ENCODE measurements at regions not wholly inside any gene's neighbourhood (a gene's known extent, or its start where the extent isn't known, plus 50 kb on each side); places are given as distances from the start of the nearest gene placed in this dataset.

- H3K9me3 ChIP-seq (ENCODE audit: control insufficient read depth, insufficient read depth, low read length) = peaks cover 2% of the 10 kb centered on the region; the same call in 1 of the 2 replicates
- H3K4ac ChIP-seq (ENCODE audit: low read depth, low read length) = no peak overlapping the region
- no peak overlapping the region for H4K8ac ChIP-seq (ENCODE audit: low read depth in 2 of 2, low read length in 2 of 2)
- no peak overlapping the region for H4K91ac ChIP-seq (ENCODE audit: insufficient read depth, low read depth, low read length)
- H3K18ac ChIP-seq (ENCODE audit: low read depth, low read length) = no peak overlapping the region
- no peak overlapping the region for H2BK15ac ChIP-seq (ENCODE audit: low read depth, low read length)
- WGBS, 2 experiments (ENCODE audit: extremely low coverage in 2 of 2, insufficient read length in 1 of 2) = 20% methylated on average over 1 of the region's 1 CpG; no CpG with 5 or more reads in 1 of the 2 experiments
- in situ Hi-C loops (cut with MboI; ENCODE audit: low sequenced_read_pairs) = no loop called here
- H3K79me1 ChIP-seq (ENCODE audit: low read depth in 1 of 2, low read length in 2 of 2) = no peaks in the 10 kb centered on the region
- no peak overlapping the region for H2AFZ ChIP-seq (replicated peaks; ENCODE audit: low read length, poor library complexity)
- H3K4me2 ChIP-seq (ENCODE audit: low read depth, low read length) = no peak overlapping the region
- H2AK9ac ChIP-seq (replicated peaks; ENCODE audit: low read depth, low read length, poor library complexity) = no peak overlapping the region
- no peak overlapping the region for H3K14ac ChIP-seq (replicated peaks; ENCODE audit: low read depth, low read length)
- CTCF ChIA-PET = no interaction called here
- intact Hi-C loops (cut with micrococcal nuclease) = no loop called here
- dilution Hi-C loops (cut with HindIII; ENCODE audit: low sequenced_read_pairs, unreplicated experiment) = no loop called here
- no peaks in the 10 kb centered on the region for H3K4me1 ChIP-seq (ENCODE audit: control insufficient read depth, insufficient read depth, low read length)
- no peak overlapping the region for H3K27ac ChIP-seq (ENCODE audit: insufficient read depth, low read length)
- BruUV-seq (replicated peaks) = no TSS peak
- H3K36me3 ChIP-seq (ENCODE audit: control insufficient read depth, insufficient read depth, low read length) = no peaks in the 10 kb centered on the region
- no peak overlapping the region for H4K5ac ChIP-seq (ENCODE audit: low read depth, low read length)
- no peaks in the 10 kb centered on the region for H4K20me1 ChIP-seq (ENCODE audit: insufficient read depth, low read length)
- no peak overlapping the region for H3K23ac ChIP-seq (ENCODE audit: low read depth, low read length)
- no peaks in the 10 kb centered on the region for H3K9me1 ChIP-seq (ENCODE audit: insufficient read depth, low read length)
- H3K27me3 ChIP-seq (ENCODE audit: control insufficient read depth, insufficient read depth, low read length) = no peaks in the 10 kb centered on the region
- H2BK20ac ChIP-seq (ENCODE audit: low read depth, low read length) = no peak overlapping the region
- H3K56ac ChIP-seq (ENCODE audit: extremely low read depth, insufficient read depth, low read length) = no peak overlapping the region
- no peak overlapping the region for H3K9ac ChIP-seq (ENCODE audit: low read depth, low read length)
- no peak overlapping the region for H3K4me3 ChIP-seq (ENCODE audit: insufficient read depth, low read depth, low read length)
- H2AK5ac ChIP-seq (ENCODE audit: low read depth, low read length) = no peak overlapping the region
- POLR2A ChIA-PET (ENCODE audit: unreplicated experiment) = no interaction called here
- TF ChIP-seq SMC3 (IDR thresholded peaks at IDR 0.05; ENCODE audit: low read depth, low read length) (no peak), NFE2L2 (IDR thresholded peaks at IDR 0.05; ENCODE audit: low read depth, low read length) (no peak), CTCF (conservative IDR thresholded peaks at IDR 0.05; ENCODE audit: low read depth, low read length) (no peak), MAFK (IDR thresholded peaks at IDR 0.05; ENCODE audit: low read depth, low read length) (no peak), ELK1 (IDR thresholded peaks at IDR 0.05; ENCODE audit: borderline replicate concordance, low read depth, low read length) (no peak), CHD1 (IDR thresholded peaks at IDR 0.05; ENCODE audit: low read depth, low read length) (no peak), BHLHE40 (IDR thresholded peaks at IDR 0.05; ENCODE audit: low read depth, low read length) (no peak), MAZ (IDR thresholded peaks at IDR 0.05; ENCODE audit: borderline replicate concordance, low read depth, low read length) (no peak), CEBPB (IDR thresholded peaks at IDR 0.05; ENCODE audit: low read depth, low read length) (no peak), MXI1 (IDR thresholded peaks at IDR 0.05; ENCODE audit: borderline replicate concordance, low read depth, low read length) (no peak), USF2 (IDR thresholded peaks at IDR 0.05; ENCODE audit: low read depth, low read length) (no peak), RCOR1 (IDR thresholded peaks at IDR 0.05; ENCODE audit: insufficient replicate concordance, low read length) (no peak), RFX5 (IDR thresholded peaks at IDR 0.05; ENCODE audit: low read depth, low read length) (no peak), RAD21 (IDR thresholded peaks at IDR 0.05; ENCODE audit: low read length) (no peak), FOS (IDR thresholded peaks at IDR 0.05; ENCODE audit: low read depth, low read length) (no peak), POLR2A (IDR thresholded peaks at IDR 0.05; ENCODE audit: low read depth, low read length) (no peak)
- DNase-seq (no peak), ATAC-seq (ENCODE audit: low read depth) (no peak)
- no peak overlapping the region for H2BK5ac ChIP-seq (ENCODE audit: low read depth, low read length, poor library complexity, severe bottlenecking)
- H2BK120ac ChIP-seq (ENCODE audit: low read depth, low read length) = no peak overlapping the region
Measured at GRCh38 chr19:32058131-32058530, 287.3 kb upstream of the ZNF507 start.

All from IMR-90 (cell line).